ENCODE measurements at regions not wholly inside any gene's neighbourhood (a gene's known extent, or its start where the extent isn't known, plus 50 kb on each side); places are given as distances from the start of the nearest gene placed in this dataset.
A peak's percentile ranks its signal among the peaks of the same experiment; 100 is the strongest.

- TF ChIP-seq YY1 (IDR thresholded peaks at IDR 0.05; ENCODE audit: low read depth) (no peak), EP300 (IDR thresholded peaks at IDR 0.05; ENCODE audit: borderline replicate concordance) (no peak), TCF12 (IDR thresholded peaks at IDR 0.05; ENCODE audit: low read depth) (no peak), REST (IDR thresholded peaks at IDR 0.05; ENCODE audit: low read depth) (no peak), MAX (IDR thresholded peaks at IDR 0.05) (no peak), RAD21 (IDR thresholded peaks at IDR 0.05; ENCODE audit: low read depth) (no peak), CEBPB (IDR thresholded peaks at IDR 0.05) (no peak), FOXM1 (IDR thresholded peaks at IDR 0.05; ENCODE audit: borderline replicate concordance, low read depth) (no peak), TAF1 (IDR thresholded peaks at IDR 0.05; ENCODE audit: low read depth) (no peak), TEAD4 (IDR thresholded peaks at IDR 0.05) (no peak), USF1 (IDR thresholded peaks at IDR 0.05) (no peak), ZBTB7A (IDR thresholded peaks at IDR 0.05; ENCODE audit: low read depth) (no peak), EGR1 (IDR thresholded peaks at IDR 0.05) (no peak), CREB1 (IDR thresholded peaks at IDR 0.05; ENCODE audit: low read depth) (no peak), NFIC (IDR thresholded peaks at IDR 0.05) (no peak)
These were observed 110.0 kb upstream of the ARL4C start for GRCh38 chr2:234606896-234607295.

GRCh38 chr2:234603619-234604018, 106.7 kb upstream of the ARL4C start:
- TF ChIP-seq RAD21 (IDR thresholded peaks at IDR 0.05; ENCODE audit: low read depth) (peak; percentile 20; the same call in 1 of the 2 replicates), CEBPB (IDR thresholded peaks at IDR 0.05) (no peak), EGR1 (IDR thresholded peaks at IDR 0.05) (no peak), FOXM1 (IDR thresholded peaks at IDR 0.05; ENCODE audit: borderline replicate concordance, low read depth) (no peak), REST (IDR thresholded peaks at IDR 0.05; ENCODE audit: low read depth) (no peak), TCF12 (IDR thresholded peaks at IDR 0.05; ENCODE audit: low read depth) (no peak)

GRCh38 chr2:234601213-234601612, 104.3 kb upstream of the ARL4C start:
- TF ChIP-seq ZBTB7A (IDR thresholded peaks at IDR 0.05; ENCODE audit: low read depth): no peak
- no peak for TF ChIP-seq USF1 (IDR thresholded peaks at IDR 0.05)
- no peak for TF ChIP-seq TAF1 (IDR thresholded peaks at IDR 0.05; ENCODE audit: low read depth)
- TF ChIP-seq NFIC (IDR thresholded peaks at IDR 0.05): no peak
- TF ChIP-seq EP300 (IDR thresholded peaks at IDR 0.05; ENCODE audit: borderline replicate concordance): no peak
- no peak for TF ChIP-seq YY1 (IDR thresholded peaks at IDR 0.05; ENCODE audit: low read depth)
- no peak for TF ChIP-seq CEBPB (IDR thresholded peaks at IDR 0.05)
- no peak for TF ChIP-seq TCF12 (IDR thresholded peaks at IDR 0.05; ENCODE audit: low read depth)
- TF ChIP-seq CREB1 (IDR thresholded peaks at IDR 0.05; ENCODE audit: low read depth): no peak
- TF ChIP-seq FOXM1 (IDR thresholded peaks at IDR 0.05; ENCODE audit: borderline replicate concordance, low read depth): no peak
- no peak for TF ChIP-seq RAD21 (IDR thresholded peaks at IDR 0.05; ENCODE audit: low read depth)
- no peak for TF ChIP-seq REST (IDR thresholded peaks at IDR 0.05; ENCODE audit: low read depth)
- no peak for TF ChIP-seq MAX (IDR thresholded peaks at IDR 0.05)
- no peak for TF ChIP-seq TEAD4 (IDR thresholded peaks at IDR 0.05)

GRCh38 chr2:234597576-234597861, 100.6 kb upstream of the ARL4C start:
- no peak for TF ChIP-seq NFIC (IDR thresholded peaks at IDR 0.05)
- no peak for TF ChIP-seq MAX (IDR thresholded peaks at IDR 0.05)
- TF ChIP-seq TCF12 (IDR thresholded peaks at IDR 0.05; ENCODE audit: low read depth): no peak
- TF ChIP-seq FOXM1 (IDR thresholded peaks at IDR 0.05; ENCODE audit: borderline replicate concordance, low read depth): no peak
- no peak for TF ChIP-seq EGR1 (IDR thresholded peaks at IDR 0.05)
- TF ChIP-seq ZBTB7A (IDR thresholded peaks at IDR 0.05; ENCODE audit: low read depth): no peak
- no peak for TF ChIP-seq YY1 (IDR thresholded peaks at IDR 0.05; ENCODE audit: low read depth)
- no peak for TF ChIP-seq RAD21 (IDR thresholded peaks at IDR 0.05; ENCODE audit: low read depth)
